ENCODE measurements at regions not wholly inside any gene's neighbourhood (a gene's known extent, or its start where the extent isn't known, plus 50 kb on each side); places are given as distances from the start of the nearest gene placed in this dataset.

GRCh38 chr5:167888393-167888792 lies 403.1 kb upstream of the WWC1 start:
- H3K9me3 ChIP-seq (ENCODE audit: severe bottlenecking) = no peaks in the 10 kb centered on the region
- TF ChIP-seq CTCF (IDR thresholded peaks at IDR 0.05; ENCODE audit: poor library complexity, severe bottlenecking) = no peak
- no peaks in the 10 kb centered on the region for H3K27me3 ChIP-seq (ENCODE audit: insufficient read depth, poor library complexity, severe bottlenecking)
- no peak overlapping the region for H3K4me3 ChIP-seq (ENCODE audit: severe bottlenecking)
- no peak for ATAC-seq (ENCODE audit: low read depth)
- no peaks in the 10 kb centered on the region for H3K4me1 ChIP-seq (ENCODE audit: insufficient read depth, poor library complexity, severe bottlenecking)
- H3K27ac ChIP-seq (ENCODE audit: poor library complexity, severe bottlenecking) = no peak overlapping the region
- H3K36me3 ChIP-seq (ENCODE audit: low read depth) = no peaks in the 10 kb centered on the region
- DNase-seq (ENCODE audit: low spot score) = no peak

- TF ChIP-seq CTCF (IDR thresholded peaks at IDR 0.05; ENCODE audit: poor library complexity, severe bottlenecking) = no peak
These were observed 402.2 kb upstream of the WWC1 start for GRCh38 chr5:167889276-167889675.

GRCh38 chr5:167892352-167893115 lies 398.9 kb upstream of the WWC1 start:
- no peak overlapping the region for H3K27ac ChIP-seq (ENCODE audit: poor library complexity, severe bottlenecking)
- H3K27me3 ChIP-seq (ENCODE audit: insufficient read depth, poor library complexity, severe bottlenecking) = no peaks in the 10 kb centered on the region
- DNase-seq (ENCODE audit: low spot score) (no peak), ATAC-seq (ENCODE audit: low read depth) (no peak)
- no peaks in the 10 kb centered on the region for H3K36me3 ChIP-seq (ENCODE audit: low read depth)
- no peaks in the 10 kb centered on the region for H3K4me1 ChIP-seq (ENCODE audit: insufficient read depth, poor library complexity, severe bottlenecking)
- H3K4me3 ChIP-seq (ENCODE audit: severe bottlenecking) = no peak overlapping the region
- TF ChIP-seq CTCF (IDR thresholded peaks at IDR 0.05; ENCODE audit: poor library complexity, severe bottlenecking) = no peak
- H3K9me3 ChIP-seq (ENCODE audit: severe bottlenecking) = no peaks in the 10 kb centered on the region

More at GRCh38 chr5:167889276-167889675, 402.2 kb upstream of the WWC1 start:
- H3K9me3 ChIP-seq (ENCODE audit: severe bottlenecking) = no peaks in the 10 kb centered on the region
- ATAC-seq (ENCODE audit: low read depth) (no peak), DNase-seq (ENCODE audit: low spot score) (no peak)
- no peak overlapping the region for H3K4me3 ChIP-seq (ENCODE audit: severe bottlenecking)
- no peaks in the 10 kb centered on the region for H3K36me3 ChIP-seq (ENCODE audit: low read depth)
- H3K27ac ChIP-seq (ENCODE audit: poor library complexity, severe bottlenecking) = no peak overlapping the region
- H3K4me1 ChIP-seq (ENCODE audit: insufficient read depth, poor library complexity, severe bottlenecking) = no peaks in the 10 kb centered on the region
- no peaks in the 10 kb centered on the region for H3K27me3 ChIP-seq (ENCODE audit: insufficient read depth, poor library complexity, severe bottlenecking)

DNA sequence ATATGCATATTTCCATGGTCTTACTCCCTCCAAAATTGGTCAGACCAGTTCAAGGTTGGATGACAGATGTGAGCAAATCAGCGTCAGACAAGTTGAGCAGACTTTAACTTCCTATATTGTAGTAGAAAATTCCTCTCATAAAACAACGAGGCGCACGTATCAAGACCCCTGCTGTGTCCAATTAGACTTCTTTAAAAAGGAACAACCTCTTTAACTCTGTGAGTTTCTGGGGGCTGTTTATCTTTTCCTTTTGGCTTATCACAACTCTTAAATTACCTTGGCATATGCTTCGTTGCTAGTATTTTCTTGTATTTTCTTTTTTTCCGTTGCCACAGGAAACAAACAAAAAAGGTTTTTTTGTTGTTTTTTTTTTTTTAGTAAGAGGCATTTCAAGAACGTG lies 398.2 kb upstream of the WWC1 start:
- H3K4me3 ChIP-seq (ENCODE audit: severe bottlenecking) = no peak overlapping the region
- no peaks in the 10 kb centered on the region for H3K36me3 ChIP-seq (ENCODE audit: low read depth)
- H3K4me1 ChIP-seq (ENCODE audit: insufficient read depth, poor library complexity, severe bottlenecking) = no peaks in the 10 kb centered on the region
- H3K27ac ChIP-seq (ENCODE audit: poor library complexity, severe bottlenecking) = no peak overlapping the region
- no peak for DNase-seq (ENCODE audit: low spot score)
- H3K9me3 ChIP-seq (ENCODE audit: severe bottlenecking) = no peaks in the 10 kb centered on the region
- no peaks in the 10 kb centered on the region for H3K27me3 ChIP-seq (ENCODE audit: insufficient read depth, poor library complexity, severe bottlenecking)
- TF ChIP-seq CTCF (IDR thresholded peaks at IDR 0.05; ENCODE audit: poor library complexity, severe bottlenecking) = no peak
- no peak for ATAC-seq (ENCODE audit: low read depth)
